ENCODE measurements at regions not wholly inside any gene's neighbourhood (a gene's known extent, or its start where the extent isn't known, plus 50 kb on each side); places are given as distances from the start of the nearest gene placed in this dataset.

DNA sequence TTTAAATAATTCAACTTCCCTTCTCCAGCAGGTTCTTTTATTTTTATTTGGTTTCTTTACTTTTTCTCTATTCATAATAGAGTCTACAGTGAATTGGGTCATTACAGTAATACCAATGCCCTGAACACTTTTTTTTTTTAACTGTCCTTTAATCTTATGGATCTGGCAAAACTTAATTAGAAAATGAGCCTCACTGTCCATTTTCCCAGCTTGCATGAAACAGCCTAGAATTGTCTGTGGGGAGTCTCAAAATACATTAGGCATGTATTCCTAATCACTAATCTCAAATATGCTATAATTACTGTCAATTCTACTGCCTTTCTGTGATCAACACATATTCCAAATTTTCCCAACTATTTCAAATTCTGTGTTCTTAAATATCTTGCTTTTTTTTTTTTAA, 406.8 kb downstream of the ANXA1 start:
- no peak for DNase-seq (ENCODE audit: low read depth)

DNA sequence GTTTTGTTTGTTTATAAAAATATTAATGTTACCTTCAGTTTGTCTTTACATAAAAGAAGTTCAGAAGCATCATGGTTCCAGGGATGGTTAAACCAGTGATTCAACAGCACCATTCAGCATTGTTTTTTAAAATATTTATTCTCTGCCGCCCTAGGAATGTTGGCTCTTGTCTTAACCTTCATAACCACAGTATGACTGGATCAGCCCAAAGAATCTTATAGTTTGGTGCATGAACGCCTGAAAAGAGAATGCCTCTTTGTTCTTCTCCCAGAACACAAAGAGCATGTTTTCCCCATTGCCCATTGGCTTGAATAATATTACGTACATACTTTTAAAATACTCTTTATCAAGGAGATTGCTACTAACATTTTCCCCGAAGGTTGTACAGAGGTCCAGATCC, 413.4 kb downstream of the ANXA1 start:
- no peak for DNase-seq (ENCODE audit: low read depth)

DNA sequence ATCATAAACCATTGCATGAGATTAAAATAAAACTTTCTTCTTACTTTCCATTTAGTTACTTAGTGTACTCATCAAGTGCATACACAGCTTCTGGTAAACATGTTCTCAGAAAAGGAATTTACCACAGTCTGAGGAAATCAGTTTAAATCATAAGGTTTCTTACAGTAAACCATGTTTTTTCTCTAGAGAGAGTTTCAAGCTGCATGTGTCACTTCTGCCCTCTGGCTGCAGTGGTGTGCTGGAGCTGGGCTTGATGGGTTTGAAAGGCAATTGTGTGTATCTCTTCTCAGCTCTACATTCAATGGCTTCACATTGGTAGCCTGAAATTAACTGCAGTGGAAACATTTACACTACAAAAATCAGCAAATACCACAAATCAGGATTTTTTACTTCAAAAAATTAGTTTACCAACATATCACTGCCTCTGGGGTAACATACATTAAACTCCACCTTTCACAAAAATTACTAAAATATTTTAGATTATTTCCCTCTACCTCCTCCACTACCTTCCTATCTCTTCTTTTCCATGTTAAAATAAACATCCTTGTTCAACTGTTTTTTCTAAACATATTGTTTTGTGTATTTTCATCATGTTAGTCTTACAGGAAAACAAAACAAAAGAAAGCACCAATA, 414.3 kb downstream of the ANXA1 start:
- DNase-seq (ENCODE audit: low read depth), result no peak

DNA sequence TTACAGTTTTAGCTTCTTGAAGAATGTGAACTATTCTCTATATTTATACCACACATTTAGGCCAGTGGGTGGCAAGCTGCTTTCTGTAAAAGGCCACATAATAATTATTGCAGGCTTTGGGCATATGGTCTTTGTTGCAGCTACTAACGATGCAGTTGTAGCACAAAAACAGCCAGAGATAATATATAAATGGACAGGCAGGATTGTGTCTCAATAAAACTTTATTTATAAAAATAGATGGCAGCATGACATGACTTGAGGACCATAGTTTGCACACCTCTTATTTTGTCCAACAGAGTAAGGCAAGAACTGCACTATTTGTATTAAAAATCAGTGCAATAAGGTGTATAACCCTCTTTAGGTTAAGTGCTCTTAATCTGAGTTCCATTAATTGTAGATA, 415.0 kb downstream of the ANXA1 start:
- no peak for DNase-seq (ENCODE audit: low read depth)

DNA sequence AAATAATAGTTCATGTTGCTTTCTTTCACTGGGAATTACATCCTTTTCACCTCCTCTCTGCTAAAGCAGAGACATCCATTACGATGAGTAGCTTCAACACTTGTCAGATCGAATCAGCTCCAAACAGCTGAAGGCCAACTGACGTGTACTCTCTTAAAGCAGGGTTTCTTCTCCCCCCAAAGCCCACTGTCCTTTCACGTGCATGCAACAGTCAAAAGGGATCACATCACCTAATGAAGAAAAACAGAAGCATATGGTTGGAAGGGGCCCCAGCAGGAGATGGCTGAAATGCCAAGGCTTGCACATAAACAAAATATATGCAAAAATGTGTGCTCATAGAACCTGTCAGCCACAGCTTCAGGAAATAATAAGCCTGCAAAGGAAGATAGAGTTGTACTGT, 421.6 kb downstream of the ANXA1 start:
- no peak for DNase-seq (ENCODE audit: low read depth)

DNA sequence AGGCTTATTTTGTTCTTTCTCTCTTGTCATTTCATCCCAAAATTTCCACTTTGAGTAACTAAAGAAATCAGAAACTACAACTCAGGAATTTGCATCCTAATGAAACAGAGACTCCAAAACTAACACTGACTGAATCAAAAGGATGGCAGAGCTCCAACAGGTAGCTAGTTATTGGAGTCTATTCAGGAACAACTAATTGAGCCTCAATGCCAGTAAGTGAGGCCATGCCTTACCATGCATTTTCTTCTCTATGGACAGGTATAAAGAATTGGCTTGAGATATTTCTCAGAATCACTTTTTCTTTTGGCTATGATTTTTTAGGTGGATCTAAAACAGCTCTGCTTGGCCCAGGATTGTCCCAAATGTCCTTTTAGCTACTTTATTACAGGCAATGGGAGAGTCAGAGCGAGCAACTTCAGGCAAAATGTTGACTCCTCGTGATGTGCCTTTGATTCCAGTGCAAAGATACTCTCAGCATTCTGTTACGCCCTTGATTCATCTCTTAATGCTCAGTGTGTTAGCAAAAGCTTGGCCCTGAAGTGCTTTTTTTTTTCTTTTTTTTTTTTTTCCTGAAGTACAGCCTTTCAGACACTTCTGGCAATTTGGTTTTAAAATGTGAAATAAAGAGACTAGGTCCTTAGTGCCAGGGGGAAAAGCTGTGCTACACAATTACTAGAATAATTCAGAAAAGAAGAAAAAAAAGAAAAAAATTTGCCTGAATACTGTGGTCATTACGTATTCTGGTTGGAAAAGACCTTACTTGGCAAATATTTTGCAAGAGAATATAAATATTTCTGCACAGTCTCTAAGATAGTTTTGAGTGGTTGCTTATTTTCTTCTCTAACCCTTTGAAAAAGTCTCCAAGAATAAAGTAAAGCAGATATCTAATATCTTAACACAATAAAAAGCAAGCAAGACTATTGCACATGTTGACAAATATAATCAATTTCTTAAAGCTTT, 423.7 kb downstream of the ANXA1 start:
- no peak for DNase-seq (ENCODE audit: low read depth)

DNA sequence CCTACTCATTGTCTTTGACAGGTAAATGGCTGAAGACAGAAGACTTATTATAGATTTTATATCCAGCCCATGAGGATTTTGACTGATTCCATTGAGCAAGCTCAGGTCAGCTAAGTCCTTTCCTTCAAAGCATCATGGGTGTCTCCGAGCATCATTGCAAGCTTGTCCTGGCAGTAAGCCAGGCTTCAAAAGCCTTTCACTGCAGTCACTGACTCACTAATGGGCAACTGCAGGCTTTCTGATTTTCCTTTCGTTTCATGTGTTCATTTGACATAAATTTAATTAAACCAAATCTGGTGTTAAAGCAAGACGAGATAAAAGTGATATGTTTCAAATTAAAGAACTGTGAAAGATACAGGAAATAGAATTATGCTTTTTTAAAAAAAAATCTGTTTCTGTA, 426.2 kb downstream of the ANXA1 start:
- no peak for DNase-seq (ENCODE audit: low read depth)

DNA sequence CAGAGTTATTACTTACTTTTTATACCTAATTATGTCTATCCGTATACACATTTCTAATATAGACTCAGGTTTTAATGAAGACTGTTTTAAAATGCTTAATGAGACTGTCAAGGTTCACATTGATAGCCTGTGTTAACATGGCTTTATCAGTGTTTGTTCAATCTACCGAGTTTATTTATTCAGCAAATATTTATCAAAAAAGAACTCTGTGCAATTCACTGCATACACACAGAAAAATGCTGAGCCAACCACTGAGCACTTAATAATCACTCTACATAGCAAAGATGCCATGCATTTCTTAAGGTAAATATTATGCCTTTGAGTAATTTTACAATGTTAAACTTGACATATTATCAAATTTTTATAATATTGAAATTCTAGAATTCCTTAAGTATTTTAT, 428.2 kb downstream of the ANXA1 start:
- no peak for DNase-seq (ENCODE audit: low read depth)

DNA sequence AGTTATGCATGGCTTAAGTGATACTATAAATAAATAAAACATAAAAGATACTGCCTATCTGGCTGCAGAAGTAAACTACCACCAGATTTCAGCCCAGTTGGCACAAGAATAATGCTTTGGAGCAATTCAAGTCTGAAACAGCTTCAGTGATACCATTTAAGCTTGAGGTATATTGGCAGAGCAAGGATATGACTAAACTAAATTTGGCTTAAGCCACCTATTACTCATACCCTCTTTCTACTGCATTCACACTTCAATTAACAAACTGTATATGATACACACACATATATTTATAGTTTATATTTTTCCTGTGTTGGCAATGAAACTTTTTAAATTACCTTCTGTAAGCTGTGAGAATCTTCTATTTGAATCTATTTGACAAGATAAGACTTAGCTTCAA, 431.9 kb downstream of the ANXA1 start:
- no peak for DNase-seq (ENCODE audit: low read depth)

DNA sequence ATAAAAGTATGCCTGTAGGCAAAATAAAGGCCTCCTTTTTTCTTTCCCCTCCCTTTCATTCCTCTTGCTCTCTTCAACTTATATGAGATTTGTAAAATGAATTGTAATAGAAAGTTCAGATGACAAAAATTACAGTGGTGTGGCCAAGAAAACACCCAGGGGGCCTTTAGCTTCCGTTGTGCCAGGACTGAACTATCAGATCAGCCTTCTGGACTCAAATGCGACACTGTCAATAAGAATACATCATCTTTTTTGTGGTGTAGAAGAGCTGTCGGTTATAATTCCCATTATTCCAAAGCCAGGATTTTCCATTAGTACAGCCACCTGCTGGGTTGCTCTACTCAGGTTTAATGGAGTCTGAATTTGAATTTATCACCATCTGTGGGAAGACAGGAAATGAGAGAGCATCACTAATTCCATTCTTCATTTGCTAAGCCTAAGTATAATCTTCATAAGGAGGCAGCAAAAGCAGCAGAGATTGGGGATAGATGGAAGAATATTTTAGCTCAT, 443.4 kb downstream of the ANXA1 start:
- no peak for DNase-seq (ENCODE audit: low read depth)

DNA sequence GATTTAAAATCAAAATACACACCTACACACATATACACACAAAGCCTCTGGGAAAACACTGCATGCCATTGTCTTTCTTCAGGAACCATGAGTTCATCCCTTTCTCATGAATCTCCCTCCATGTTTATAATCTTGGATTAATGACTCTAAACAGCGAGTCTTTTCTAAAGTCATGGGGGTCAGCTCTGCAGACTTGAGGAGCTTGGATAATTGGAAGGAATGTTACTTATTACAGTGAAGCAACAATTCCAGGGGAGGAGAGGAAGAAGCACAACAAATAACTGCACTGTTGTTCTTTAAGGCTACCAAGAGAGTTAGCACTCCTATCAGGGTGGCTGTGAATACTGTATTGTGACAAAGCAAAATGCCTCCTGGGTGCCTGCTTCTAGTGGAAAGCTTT, 444.7 kb downstream of the ANXA1 start:
- DNase-seq (ENCODE audit: low read depth), result no peak

DNA sequence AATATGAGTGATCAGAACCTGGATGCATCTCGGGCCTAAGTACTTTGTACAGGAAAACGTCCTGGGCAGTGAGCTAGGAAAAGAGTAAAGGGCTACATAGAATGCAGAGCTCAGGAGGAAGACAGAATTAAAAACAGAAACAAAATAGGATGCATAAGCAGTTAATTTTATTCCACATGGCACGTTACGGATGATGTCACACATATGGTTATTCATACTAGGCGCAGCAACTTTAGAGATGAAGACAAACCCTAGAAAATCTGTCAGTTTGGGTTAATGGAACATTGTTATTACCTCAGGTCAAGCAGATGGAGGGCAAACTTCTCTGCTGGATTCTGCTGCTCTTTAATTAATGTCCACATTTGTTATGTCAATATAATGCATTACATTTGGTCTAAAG, 445.4 kb downstream of the ANXA1 start:
- DNase-seq (ENCODE audit: low read depth), result no peak

DNA sequence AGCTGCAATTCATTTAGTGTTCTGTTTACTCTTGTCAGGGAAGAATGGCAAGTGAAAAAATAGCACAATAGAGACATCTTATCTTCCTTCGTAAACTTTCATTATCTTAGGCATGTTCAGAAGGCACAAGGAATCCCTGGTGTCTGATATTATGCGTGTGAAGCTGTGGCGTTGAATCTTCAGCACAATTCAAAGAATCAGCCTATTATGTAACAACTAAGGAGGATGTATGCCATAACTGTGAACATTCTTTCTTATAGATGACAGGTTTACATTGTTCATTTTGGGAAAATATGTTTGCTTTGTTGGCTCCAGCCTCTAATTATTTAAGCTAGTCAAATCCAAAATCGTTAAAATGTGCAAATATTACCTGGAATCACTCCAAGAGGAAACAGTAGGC, 446.1 kb downstream of the ANXA1 start:
- DNase-seq (ENCODE audit: low read depth), result no peak

DNA sequence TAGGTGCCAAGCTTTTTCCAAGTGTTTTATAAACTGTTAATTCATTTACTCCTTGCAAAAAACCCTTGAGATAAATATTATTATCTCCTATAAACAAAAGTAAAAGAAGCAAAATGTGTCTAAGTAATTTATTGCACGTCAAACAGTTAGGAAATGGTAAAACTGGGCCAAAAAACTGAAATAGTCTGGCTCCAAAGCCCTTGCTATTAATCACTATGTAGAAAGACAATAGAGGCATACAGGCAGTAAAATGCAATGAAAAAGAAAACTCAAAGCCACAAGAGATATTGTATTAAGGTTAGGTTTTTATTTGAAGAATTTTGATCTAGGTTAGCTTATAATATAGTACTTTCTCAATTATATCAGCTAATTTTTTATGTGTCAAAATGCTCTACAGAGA, 457.7 kb downstream of the ANXA1 start:
- no peak for DNase-seq (ENCODE audit: low read depth)

DNA sequence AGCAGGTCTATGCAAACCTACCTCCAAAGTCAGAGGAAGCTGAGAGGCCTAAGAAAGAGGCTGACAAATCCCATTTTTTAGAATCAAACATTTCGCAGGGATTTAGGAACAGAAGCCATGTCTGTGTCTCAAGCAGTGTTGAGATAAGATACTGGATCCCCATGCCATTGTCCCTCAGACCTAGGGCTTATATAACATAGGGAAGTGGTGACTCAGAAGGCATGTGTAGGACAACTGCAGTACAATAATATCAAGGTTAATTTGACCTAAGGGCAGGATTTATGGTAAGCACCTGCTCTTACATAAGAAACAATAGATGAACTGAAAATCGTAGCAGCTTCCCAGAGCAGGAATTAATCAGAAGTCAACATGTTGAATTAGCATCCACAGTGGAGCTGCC, 459.4 kb downstream of the ANXA1 start:
- DNase-seq (ENCODE audit: low read depth), result no peak

DNA sequence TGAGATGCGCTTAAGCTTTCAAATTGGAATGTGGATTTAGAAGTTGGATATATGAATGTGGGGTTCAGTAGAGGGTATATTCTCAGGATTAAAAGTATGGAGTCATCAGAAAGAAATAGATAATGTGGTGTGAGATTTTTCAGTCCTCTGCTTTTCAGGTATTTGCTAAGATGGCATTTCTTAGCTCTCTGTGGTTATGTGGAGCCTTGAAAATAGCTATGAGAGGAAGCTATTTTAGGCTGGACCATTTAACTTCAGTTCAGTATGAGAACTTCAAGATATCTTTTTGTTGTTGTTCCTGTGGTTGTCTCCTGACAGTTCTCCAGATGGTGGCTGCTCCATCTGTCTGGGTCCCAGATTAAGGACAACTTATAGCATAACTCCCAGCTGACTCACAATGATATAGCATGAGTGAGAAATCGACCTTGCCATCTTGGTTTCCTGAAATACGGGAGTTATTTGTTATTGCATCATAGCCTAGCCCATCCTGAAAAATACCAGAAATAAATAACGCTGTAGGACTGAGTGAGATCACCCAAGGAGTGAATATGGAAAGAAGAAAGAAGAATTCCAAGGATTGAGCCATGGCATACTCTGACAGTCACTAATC, 461.5 kb downstream of the ANXA1 start:
- no peak for DNase-seq (ENCODE audit: low read depth)

DNA sequence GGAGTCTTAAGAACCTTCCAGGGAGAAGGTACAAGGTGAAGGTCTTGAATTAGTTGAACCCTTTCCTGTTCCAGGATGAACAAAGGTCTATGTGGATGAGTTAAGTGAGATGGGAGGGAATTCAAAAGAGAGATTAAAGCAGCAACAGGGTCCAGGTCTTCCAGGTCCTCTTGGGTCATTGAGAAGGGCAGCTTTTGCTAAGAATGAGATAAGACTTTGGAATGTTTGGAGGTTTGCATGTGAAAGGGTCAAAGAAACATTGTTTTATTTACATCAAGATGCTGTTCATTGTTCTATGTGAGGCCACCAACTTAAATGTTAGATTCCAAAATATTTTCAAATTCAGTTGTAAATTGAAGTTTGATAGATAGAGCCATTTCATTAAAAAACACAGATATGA, 463.9 kb downstream of the ANXA1 start:
- no peak for DNase-seq (ENCODE audit: low read depth)

DNA sequence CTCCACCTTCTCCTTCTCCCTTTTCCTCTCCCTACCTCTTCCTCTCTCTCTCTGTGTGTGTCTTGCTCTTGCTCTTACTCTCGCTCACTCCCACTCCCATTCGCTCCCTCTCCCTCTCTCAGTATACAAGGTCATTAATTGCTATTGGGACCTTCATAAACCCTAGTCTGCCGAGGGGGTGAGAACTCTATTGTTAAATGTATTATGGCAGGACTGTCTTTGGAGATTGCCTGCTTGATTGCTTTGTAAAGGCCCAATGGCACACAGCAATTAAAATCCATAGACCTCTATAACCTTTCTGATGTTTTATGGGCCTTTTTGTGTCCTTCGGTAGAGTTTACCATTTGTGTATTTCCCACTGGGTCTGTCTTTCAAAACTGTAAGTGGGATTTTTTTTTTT, 465.9 kb downstream of the ANXA1 start:
- DNase-seq (ENCODE audit: low read depth), result no peak

DNA sequence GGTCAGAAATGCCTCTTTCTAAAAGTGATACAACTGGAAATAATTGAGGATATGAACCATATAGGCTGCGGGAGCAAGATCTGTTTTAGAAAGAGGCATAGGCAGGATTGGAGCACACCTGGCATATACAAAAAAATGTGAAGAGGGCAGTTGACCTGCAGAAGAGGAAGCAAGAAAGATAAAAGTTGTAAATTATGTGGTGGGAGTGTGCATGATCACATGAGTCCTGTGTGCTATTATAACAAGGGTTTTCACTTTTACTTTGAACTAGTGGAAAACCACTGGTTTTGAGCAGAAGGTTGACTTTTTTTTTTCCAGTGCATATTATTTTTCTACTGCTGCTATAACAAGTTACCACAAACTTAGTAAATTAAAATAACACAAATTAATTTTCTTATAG, 489.3 kb downstream of the ANXA1 start:
- no peak for DNase-seq (ENCODE audit: low read depth)

DNA sequence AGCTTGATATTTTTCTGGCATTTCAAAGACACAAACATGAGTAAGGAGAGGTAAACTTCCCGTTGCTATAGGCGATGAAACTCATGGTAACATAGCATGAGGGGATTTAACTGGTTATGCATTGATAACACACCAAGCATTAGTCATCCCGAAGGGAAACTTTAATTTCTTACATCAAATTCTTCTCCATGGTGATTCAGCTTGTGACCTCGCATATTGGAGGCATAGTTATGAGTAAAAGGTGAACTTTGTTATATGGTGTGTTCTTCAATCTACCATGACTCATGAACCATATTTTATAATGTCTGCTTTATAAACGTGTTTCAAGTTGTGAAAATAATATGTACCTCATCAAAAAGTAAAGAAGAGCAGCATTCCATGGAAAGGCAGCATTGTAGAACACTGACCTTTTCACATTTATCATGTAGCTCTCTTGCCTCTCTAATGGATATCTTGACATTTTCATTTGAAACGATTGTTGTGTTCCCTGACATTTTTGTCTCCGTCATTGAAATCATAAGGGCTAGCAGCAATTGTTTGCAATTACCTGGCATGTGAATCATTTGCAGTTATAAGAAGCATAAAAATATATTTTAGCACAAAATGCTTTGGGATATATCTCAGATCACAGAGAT, 491.8 kb downstream of the ANXA1 start:
- no peak for DNase-seq (ENCODE audit: low read depth)

DNA sequence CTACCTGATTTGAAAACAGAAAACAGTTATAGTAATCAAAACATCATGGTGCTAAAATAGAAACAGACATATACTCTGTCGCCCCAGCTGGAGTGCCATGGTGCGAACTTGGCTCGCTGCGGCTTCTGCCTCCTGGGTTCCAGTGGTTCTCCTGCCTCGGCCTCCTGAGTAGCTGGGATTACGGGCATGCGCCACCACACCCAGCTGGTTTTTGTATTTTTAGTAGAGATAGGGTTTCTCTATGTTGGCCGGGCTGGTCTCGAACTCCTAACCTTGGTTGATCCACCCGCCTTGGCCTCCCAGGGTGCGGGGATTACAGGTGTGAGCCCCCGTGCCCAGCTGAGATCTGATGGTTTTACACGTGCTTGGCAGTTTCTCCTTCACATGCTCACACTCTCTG, 495.9 kb downstream of the ANXA1 start:
- DNase-seq (ENCODE audit: low read depth), result no peak

DNA sequence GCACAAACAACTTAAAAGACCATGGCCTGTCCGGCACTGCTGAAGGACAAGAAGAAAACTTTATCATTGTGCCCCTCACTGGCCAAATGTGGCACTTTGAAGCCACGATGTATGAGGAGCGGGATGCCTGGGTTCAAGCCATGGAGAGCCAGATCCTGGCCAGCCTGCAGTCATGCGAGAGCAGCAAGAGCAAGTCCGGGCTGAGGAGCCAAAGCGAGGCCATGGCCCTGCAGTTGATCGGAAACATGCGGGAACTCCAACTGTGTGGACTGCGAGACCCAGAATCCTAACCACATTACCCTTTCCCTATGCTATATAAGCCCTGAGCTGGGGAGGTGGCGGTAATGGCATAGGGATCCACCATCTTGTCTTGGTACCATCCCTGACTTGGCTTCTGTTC, 497.9 kb downstream of the ANXA1 start:
- DNase-seq (ENCODE audit: low read depth), result no peak

DNA sequence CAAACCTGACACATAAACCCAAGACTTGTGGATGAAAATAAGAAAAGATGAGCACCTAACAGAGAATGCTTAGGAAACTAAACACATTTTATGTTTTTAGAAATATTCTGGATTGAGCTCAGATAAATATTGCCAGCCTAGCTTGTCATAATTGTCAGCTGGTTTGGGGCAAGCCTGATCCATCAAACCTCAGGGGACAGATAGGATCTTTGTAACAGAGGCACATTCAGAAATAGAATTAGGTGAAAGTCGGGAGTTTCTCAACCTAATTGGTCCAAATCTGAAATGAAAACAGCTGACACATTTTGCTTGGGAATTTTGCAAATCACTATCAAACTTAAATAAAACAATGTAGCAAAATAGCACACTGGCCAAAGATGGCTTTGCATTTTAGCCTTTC, 503.7 kb downstream of the ANXA1 start:
- no peak for DNase-seq (ENCODE audit: low read depth)
